ENCODE measurements at regions not wholly inside any gene's neighbourhood (a gene's known extent, or its start where the extent isn't known, plus 50 kb on each side); places are given as distances from the start of the nearest gene placed in this dataset.

GRCh38 chr18:41207706-41208105, 747.3 kb upstream of the PIK3C3 start:
- no peak overlapping the region for H3K27ac ChIP-seq
- no peaks in the 10 kb centered on the region for H3K4me1 ChIP-seq (ENCODE audit: insufficient read depth)
- TF ChIP-seq, protein P1, sequence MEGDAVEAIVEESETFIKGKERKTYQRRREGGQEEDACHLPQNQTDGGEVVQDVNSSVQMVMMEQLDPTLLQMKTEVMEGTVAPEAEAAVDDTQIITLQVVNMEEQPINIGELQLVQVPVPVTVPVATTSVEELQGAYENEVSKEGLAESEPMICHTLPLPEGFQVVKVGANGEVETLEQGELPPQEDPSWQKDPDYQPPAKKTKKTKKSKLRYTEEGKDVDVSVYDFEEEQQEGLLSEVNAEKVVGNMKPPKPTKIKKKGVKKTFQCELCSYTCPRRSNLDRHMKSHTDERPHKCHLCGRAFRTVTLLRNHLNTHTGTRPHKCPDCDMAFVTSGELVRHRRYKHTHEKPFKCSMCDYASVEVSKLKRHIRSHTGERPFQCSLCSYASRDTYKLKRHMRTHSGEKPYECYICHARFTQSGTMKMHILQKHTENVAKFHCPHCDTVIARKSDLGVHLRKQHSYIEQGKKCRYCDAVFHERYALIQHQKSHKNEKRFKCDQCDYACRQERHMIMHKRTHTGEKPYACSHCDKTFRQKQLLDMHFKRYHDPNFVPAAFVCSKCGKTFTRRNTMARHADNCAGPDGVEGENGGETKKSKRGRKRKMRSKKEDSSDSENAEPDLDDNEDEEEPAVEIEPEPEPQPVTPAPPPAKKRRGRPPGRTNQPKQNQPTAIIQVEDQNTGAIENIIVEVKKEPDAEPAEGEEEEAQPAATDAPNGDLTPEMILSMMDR (IDR thresholded peaks at IDR 0.05): no peak
- TF ChIP-seq POLR2A (IDR thresholded peaks at IDR 0.05) (no peak), EP300 (IDR thresholded peaks at IDR 0.05) (no peak)
- no peak for DNase-seq
- intact Hi-C loops (cut with DNase I): no loop called here
- no peak overlapping the region for H3K4me3 ChIP-seq
- 6 to 21% (median 16%) methylated on average over 2 of the region's 2 CpGs for WGBS, 3 donors
- H3K27me3 ChIP-seq: no peaks in the 10 kb centered on the region
- H3K9me3 ChIP-seq: no peaks in the 10 kb centered on the region
- H3K36me3 ChIP-seq: no peaks in the 10 kb centered on the region

DNA sequence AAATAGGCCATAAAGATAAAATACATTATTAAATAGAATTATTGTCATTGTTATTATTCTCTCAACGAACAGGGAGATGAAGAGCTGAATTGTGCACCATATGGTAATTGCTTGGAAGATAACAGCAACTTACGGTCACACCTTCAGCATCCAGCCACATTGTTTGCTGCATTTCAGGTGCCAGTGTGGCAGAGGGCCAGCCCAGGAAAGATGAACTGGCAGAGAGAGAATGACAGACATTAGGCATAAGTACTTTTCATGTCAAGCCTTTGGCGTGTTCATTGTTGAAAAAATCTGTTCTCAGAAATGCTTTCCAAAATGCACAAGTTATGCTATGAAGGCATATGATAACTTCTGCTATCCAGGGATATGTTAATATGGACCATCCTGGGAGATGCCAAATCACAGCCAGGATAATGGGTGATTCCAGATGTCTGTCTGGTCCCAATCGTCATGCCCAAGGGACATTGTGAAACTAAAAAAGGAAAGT, 748.6 kb upstream of the PIK3C3 start:
- Histone ChIP-seq H3K4me3 (no peak overlapping the region), H3K4me1 (ENCODE audit: insufficient read depth) (no peaks in the 10 kb centered on the region), H3K9me3 (no peaks in the 10 kb centered on the region), H3K27ac (no peak overlapping the region), H3K36me3 (no peaks in the 10 kb centered on the region), H3K27me3 (no peaks in the 10 kb centered on the region)
- no peak for DNase-seq
- intact Hi-C loops (cut with DNase I): no loop called here
- WGBS, 3 donors: 84 to 89% (median 85%) methylated on average over 4 of the region's 4 CpGs
- TF ChIP-seq POLR2A (IDR thresholded peaks at IDR 0.05) (no peak), EP300 (IDR thresholded peaks at IDR 0.05) (no peak)
- TF ChIP-seq, protein P1 (IDR thresholded peaks at IDR 0.05): no peak

GRCh38 chr18:41199212-41199611, 755.8 kb upstream of the PIK3C3 start:
- DNase-seq: no peak
- H3K27ac ChIP-seq: no peak overlapping the region
- H3K36me3 ChIP-seq: no peaks in the 10 kb centered on the region
- no peaks in the 10 kb centered on the region for H3K4me1 ChIP-seq (ENCODE audit: insufficient read depth)
- TF ChIP-seq POLR2A (IDR thresholded peaks at IDR 0.05): no peak
- TF ChIP-seq, protein P1 (IDR thresholded peaks at IDR 0.05): no peak
- no peak for TF ChIP-seq EP300 (IDR thresholded peaks at IDR 0.05)
- H3K4me3 ChIP-seq: no peak overlapping the region
- intact Hi-C loops (cut with DNase I): no loop called here
- no peaks in the 10 kb centered on the region for H3K9me3 ChIP-seq
- no peaks in the 10 kb centered on the region for H3K27me3 ChIP-seq

DNA sequence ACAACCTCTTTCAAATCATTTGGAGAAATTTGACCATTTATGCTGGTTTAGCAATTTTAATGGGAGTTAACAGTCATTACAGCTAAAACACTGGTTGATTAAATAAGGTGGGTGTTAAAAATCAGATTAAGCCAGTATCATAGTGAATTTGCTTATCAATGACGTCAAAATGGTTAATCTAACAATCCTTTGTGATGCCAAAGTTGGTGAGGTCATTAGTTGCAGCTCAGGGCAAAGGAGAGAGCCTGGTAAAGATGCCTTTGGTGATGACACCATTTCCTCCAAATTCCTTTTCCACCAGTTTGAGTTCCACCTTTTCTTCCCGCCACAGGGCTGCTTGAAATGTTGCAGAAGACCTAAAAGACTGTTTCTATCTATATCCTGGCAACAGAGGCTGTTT, 757.1 kb upstream of the PIK3C3 start:
- no peaks in the 10 kb centered on the region for H3K9me3 ChIP-seq
- no peaks in the 10 kb centered on the region for H3K36me3 ChIP-seq
- H3K4me3 ChIP-seq: no peak overlapping the region
- H3K27ac ChIP-seq: no peak overlapping the region
- no peaks in the 10 kb centered on the region for H3K27me3 ChIP-seq
- TF ChIP-seq POLR2A (IDR thresholded peaks at IDR 0.05) (no peak), EP300 (IDR thresholded peaks at IDR 0.05) (no peak)
- TF ChIP-seq, protein P1 (IDR thresholded peaks at IDR 0.05): no peak
- no peak for DNase-seq
- 82 to 86% (median 85%) methylated on average over 2 of the region's 2 CpGs for WGBS, 3 donors
- intact Hi-C loops (cut with DNase I): no loop called here
- H3K4me1 ChIP-seq (ENCODE audit: insufficient read depth): no peaks in the 10 kb centered on the region

GRCh38 chr18:41170346-41170745, 784.7 kb upstream of the PIK3C3 start:
- H3K27ac ChIP-seq: no peak overlapping the region
- intact Hi-C loops (cut with DNase I): no loop called here
- WGBS, 3 donors: 65 to 81% (median 68%) methylated on average over 5 of the region's 5 CpGs
- no peaks in the 10 kb centered on the region for H3K9me3 ChIP-seq
- no peaks in the 10 kb centered on the region for H3K36me3 ChIP-seq
- H3K27me3 ChIP-seq: no peaks in the 10 kb centered on the region
- DNase-seq: no peak
- no peak overlapping the region for H3K4me3 ChIP-seq
- TF ChIP-seq, protein P1 (IDR thresholded peaks at IDR 0.05): no peak
- no peak for TF ChIP-seq POLR2A (IDR thresholded peaks at IDR 0.05)
- TF ChIP-seq EP300 (IDR thresholded peaks at IDR 0.05): no peak
- no peaks in the 10 kb centered on the region for H3K4me1 ChIP-seq (ENCODE audit: insufficient read depth)

Measured in ovary (tissue), 7 donors.